Breast epithelium (tissue), 4 donors: ENCODE measurements at regions not wholly inside any gene's neighbourhood (a gene's known extent, or its start where the extent isn't known, plus 50 kb on each side); places are given as distances from the start of the nearest gene placed in this dataset.

Experiments used
- DNase-seq, 2 donors: peaks; one replicate each; pipeline ENCODE4 v3.0.0-alpha.2; 2019; ENCODE audit warnings: low spot score in 2 of 2
- H3K27ac ChIP-seq, 2 donors: fragments of 200-600 bp; sonication (generic) in 1 of 2; one replicate each; pipeline ENCODE4 v1.5.1; 2016 to 2019; ENCODE audit warnings: mild to moderate bottlenecking in 1 of 2
- H3K27me3 ChIP-seq, 2 donors: fragments of 200-600 bp; sonication (generic) in 1 of 2; one replicate each; pipeline versions ENCODE4 v1.5.1 to v1.6.0; 2017 to 2019; ENCODE audit warnings: control low read depth in 1 of 2, mild to moderate bottlenecking in 1 of 2
- H3K36me3 ChIP-seq: fragments of 200-600 bp; one replicate; pipeline ENCODE4 v1.5.1; 2019
- H3K4me1 ChIP-seq, 2 donors: fragments of 200-600 bp; sonication (generic); one replicate each; pipeline ENCODE4 v1.5.1; 2016 to 2019; ENCODE audit warnings: control low read depth in 1 of 2
- H3K4me3 ChIP-seq, 3 donors: fragments of 200-600 bp; sonication (generic); 1 replicate in 2 of 3; 2 replicates in 1 of 3; pipeline ENCODE4 v1.5.1; 2016 to 2019; ENCODE audit warnings: mild to moderate bottlenecking in 3 of 3, moderate library complexity in 2 of 3
- H3K9me3 ChIP-seq, 2 donors: fragments of 200-600 bp; sonication (generic) in 1 of 2; one replicate each; pipeline ENCODE4 v1.5.1; 2016 to 2019; ENCODE audit warnings: control low read depth in 1 of 2
- CTCF ChIP-seq, 3 donors: fragments of 450-650 bp; IDR thresholded peaks; one replicate each; pipeline ENCODE4 v1.5.1; 2016 to 2017; ENCODE audit warnings: antibody characterized with exemption in 3 of 3, mild to moderate bottlenecking in 3 of 3, moderate library complexity in 3 of 3
- POLR2A ChIP-seq: fragments of 450-650 bp; IDR thresholded peaks from one replicate; pipeline ENCODE4 v1.6.1; 2016; ENCODE audit warnings: antibody characterized with exemption, mild to moderate bottlenecking, moderate library complexity
- POLR2AphosphoS5 ChIP-seq, 3 donors: sonication (generic); formaldehyde crosslinking; IDR thresholded peaks; one replicate each; pipeline ENCODE4 v1.6.1; 2017; ENCODE audit warnings: antibody characterized with exemption in 3 of 3
- intact Hi-C: fragments of 100-400 bp; cut with DNase I; formaldehyde crosslinking; loops from one replicate; pipeline ENCODE4 v1.15.1; 2023; ENCODE audit warnings: low total_unique reads

GRCh38 chr2:74063486-74063885 is 78.8 kb downstream of the TET3 start:
- H3K27me3 ChIP-seq: no peaks in the 10 kb centered on the region
- TF ChIP-seq CTCF (IDR thresholded peaks at IDR 0.05) (no peak), POLR2A (no peak), POLR2AphosphoS5 (IDR thresholded peaks at IDR 0.05) (no peak)
- no peaks in the 10 kb centered on the region for H3K9me3 ChIP-seq
- intact Hi-C loops: no loop called here
- no peak overlapping the region for H3K4me3 ChIP-seq
- H3K27ac ChIP-seq: no peak overlapping the region
- H3K4me1 ChIP-seq: no peaks in the 10 kb centered on the region
- no peak for DNase-seq
- no peaks in the 10 kb centered on the region for H3K36me3 ChIP-seq

GRCh38 chr2:74065456-74065855 is 80.7 kb downstream of the TET3 start:
- TF ChIP-seq POLR2A (no peak), POLR2AphosphoS5 (IDR thresholded peaks at IDR 0.05) (no peak), CTCF (IDR thresholded peaks at IDR 0.05) (no peak)
- intact Hi-C loops: no loop called here
- H3K4me1 ChIP-seq: no peaks in the 10 kb centered on the region
- no peaks in the 10 kb centered on the region for H3K9me3 ChIP-seq
- H3K36me3 ChIP-seq: no peaks in the 10 kb centered on the region
- DNase-seq: no peak
- H3K27me3 ChIP-seq: no peaks in the 10 kb centered on the region
- peak overlapping the region in 1 of 2 donors; percentile 69 for H3K27ac ChIP-seq
- no peak overlapping the region for H3K4me3 ChIP-seq

GRCh38 chr2:74066491-74067203 is 81.1 kb downstream of the BOLA3 start:
- no peaks in the 10 kb centered on the region for H3K27me3 ChIP-seq
- no peaks in the 10 kb centered on the region for H3K4me1 ChIP-seq
- H3K27ac ChIP-seq: peak overlapping the region; percentile 69 to 76
- peak in 1 of 2 donors; percentile 47 for DNase-seq
- H3K9me3 ChIP-seq: no peaks in the 10 kb centered on the region
- H3K4me3 ChIP-seq: no peak overlapping the region
- no peaks in the 10 kb centered on the region for H3K36me3 ChIP-seq
- intact Hi-C loops: no loop called here
- TF ChIP-seq POLR2A (no peak), CTCF (IDR thresholded peaks at IDR 0.05) (no peak), POLR2AphosphoS5 (IDR thresholded peaks at IDR 0.05) (peak in 1 of 3 donors; percentile 67)

GRCh38 chr2:74067221-74067747 is 80.4 kb downstream of the BOLA3 start:
- H3K4me1 ChIP-seq: no peaks in the 10 kb centered on the region
- H3K27ac ChIP-seq: peak overlapping the region; percentile 69 to 76

More at GRCh38 chr2:74067221-74067747, 80.4 kb downstream of the BOLA3 start:
- Histone ChIP-seq H3K4me3 (no peak overlapping the region), H3K36me3 (no peaks in the 10 kb centered on the region), H3K9me3 (no peaks in the 10 kb centered on the region), H3K27me3 (no peaks in the 10 kb centered on the region)
- no peak for DNase-seq
- intact Hi-C loops: no loop called here
- TF ChIP-seq CTCF (IDR thresholded peaks at IDR 0.05): no peak
- TF ChIP-seq POLR2AphosphoS5 (IDR thresholded peaks at IDR 0.05): no peak
- no peak for TF ChIP-seq POLR2A
